GM13977 (cell line): ENCODE measurements at regions not wholly inside any gene's neighbourhood (a gene's known extent, or its start where the extent isn't known, plus 50 kb on each side); places are given as distances from the start of the nearest gene placed in this dataset.

Source experiments
- DNase-seq: peaks from one replicate; pipeline ENCODE4 v3.0.0; 2012; ENCODE audit warnings: low spot score
- in situ Hi-C: fragments of 300-500 bp; cut with MboI; formaldehyde crosslinking; loops from one replicate; pipeline ENCODE4 v1.12.0; 2022; ENCODE audit warnings: low sequenced_read_pairs, low pct_unique_long_range_greater_than_20kb, mixed read lengths, inconsistent platforms; ENCODE audit not compliant: unreplicated experiment
- TF ChIP-seq, protein P1 (sequence below): IDR thresholded peaks from 2 replicates; pipeline ENCODE4 v1.5.1; 2012; ENCODE audit warnings: mild to moderate bottlenecking, control low read depth; ENCODE audit not compliant: insufficient read depth; ENCODE audit errors: extremely low read depth, missing control alignments

DNA sequence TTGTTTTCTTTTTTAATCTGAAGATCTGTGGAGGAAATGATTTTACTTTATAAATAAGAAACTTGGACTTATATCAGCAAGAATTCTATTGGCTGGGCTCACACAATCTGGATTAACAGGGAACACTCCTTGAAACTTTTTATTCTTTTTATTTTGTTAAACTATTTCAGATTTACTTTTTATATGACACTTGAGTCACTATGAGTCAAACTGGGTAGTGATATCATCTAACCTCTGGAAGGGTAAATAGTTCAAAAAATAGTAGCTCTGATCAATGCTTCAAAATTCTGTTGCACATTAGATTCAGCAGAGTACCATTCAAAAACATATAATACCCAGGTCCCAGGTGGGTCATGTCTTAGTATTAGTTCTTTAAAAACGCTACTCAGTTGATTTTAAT lies 55.1 kb upstream of the NBEA start:
- TF ChIP-seq, protein P1, sequence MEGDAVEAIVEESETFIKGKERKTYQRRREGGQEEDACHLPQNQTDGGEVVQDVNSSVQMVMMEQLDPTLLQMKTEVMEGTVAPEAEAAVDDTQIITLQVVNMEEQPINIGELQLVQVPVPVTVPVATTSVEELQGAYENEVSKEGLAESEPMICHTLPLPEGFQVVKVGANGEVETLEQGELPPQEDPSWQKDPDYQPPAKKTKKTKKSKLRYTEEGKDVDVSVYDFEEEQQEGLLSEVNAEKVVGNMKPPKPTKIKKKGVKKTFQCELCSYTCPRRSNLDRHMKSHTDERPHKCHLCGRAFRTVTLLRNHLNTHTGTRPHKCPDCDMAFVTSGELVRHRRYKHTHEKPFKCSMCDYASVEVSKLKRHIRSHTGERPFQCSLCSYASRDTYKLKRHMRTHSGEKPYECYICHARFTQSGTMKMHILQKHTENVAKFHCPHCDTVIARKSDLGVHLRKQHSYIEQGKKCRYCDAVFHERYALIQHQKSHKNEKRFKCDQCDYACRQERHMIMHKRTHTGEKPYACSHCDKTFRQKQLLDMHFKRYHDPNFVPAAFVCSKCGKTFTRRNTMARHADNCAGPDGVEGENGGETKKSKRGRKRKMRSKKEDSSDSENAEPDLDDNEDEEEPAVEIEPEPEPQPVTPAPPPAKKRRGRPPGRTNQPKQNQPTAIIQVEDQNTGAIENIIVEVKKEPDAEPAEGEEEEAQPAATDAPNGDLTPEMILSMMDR: no peak
- DNase-seq: no peak
- in situ Hi-C loops: no loop called here
